ENCODE measurements at regions not wholly inside any gene's neighbourhood (a gene's known extent, or its start where the extent isn't known, plus 50 kb on each side); places are given as distances from the start of the nearest gene placed in this dataset.

DNA sequence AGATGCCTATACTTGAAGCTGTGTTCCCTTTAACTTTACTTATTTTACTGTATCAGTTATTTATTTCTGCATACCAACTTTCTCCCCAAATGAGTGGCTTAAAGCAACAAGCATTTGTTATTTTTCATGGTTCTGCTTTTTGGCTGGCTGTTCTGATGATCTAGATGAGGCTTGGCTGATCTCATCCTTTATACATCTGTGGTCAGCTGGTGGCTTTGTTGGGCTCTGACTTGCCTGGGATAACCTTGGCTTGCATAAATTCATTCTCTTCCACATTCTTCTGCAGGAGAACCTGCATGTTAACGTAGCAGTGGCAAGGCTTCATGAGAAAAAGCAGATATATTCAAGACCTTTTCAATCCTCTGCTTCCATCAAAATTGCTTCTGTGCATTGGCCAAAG is 1317.6 kb downstream of the ADGRL3 start (continued):
- TF ChIP-seq, protein P1, sequence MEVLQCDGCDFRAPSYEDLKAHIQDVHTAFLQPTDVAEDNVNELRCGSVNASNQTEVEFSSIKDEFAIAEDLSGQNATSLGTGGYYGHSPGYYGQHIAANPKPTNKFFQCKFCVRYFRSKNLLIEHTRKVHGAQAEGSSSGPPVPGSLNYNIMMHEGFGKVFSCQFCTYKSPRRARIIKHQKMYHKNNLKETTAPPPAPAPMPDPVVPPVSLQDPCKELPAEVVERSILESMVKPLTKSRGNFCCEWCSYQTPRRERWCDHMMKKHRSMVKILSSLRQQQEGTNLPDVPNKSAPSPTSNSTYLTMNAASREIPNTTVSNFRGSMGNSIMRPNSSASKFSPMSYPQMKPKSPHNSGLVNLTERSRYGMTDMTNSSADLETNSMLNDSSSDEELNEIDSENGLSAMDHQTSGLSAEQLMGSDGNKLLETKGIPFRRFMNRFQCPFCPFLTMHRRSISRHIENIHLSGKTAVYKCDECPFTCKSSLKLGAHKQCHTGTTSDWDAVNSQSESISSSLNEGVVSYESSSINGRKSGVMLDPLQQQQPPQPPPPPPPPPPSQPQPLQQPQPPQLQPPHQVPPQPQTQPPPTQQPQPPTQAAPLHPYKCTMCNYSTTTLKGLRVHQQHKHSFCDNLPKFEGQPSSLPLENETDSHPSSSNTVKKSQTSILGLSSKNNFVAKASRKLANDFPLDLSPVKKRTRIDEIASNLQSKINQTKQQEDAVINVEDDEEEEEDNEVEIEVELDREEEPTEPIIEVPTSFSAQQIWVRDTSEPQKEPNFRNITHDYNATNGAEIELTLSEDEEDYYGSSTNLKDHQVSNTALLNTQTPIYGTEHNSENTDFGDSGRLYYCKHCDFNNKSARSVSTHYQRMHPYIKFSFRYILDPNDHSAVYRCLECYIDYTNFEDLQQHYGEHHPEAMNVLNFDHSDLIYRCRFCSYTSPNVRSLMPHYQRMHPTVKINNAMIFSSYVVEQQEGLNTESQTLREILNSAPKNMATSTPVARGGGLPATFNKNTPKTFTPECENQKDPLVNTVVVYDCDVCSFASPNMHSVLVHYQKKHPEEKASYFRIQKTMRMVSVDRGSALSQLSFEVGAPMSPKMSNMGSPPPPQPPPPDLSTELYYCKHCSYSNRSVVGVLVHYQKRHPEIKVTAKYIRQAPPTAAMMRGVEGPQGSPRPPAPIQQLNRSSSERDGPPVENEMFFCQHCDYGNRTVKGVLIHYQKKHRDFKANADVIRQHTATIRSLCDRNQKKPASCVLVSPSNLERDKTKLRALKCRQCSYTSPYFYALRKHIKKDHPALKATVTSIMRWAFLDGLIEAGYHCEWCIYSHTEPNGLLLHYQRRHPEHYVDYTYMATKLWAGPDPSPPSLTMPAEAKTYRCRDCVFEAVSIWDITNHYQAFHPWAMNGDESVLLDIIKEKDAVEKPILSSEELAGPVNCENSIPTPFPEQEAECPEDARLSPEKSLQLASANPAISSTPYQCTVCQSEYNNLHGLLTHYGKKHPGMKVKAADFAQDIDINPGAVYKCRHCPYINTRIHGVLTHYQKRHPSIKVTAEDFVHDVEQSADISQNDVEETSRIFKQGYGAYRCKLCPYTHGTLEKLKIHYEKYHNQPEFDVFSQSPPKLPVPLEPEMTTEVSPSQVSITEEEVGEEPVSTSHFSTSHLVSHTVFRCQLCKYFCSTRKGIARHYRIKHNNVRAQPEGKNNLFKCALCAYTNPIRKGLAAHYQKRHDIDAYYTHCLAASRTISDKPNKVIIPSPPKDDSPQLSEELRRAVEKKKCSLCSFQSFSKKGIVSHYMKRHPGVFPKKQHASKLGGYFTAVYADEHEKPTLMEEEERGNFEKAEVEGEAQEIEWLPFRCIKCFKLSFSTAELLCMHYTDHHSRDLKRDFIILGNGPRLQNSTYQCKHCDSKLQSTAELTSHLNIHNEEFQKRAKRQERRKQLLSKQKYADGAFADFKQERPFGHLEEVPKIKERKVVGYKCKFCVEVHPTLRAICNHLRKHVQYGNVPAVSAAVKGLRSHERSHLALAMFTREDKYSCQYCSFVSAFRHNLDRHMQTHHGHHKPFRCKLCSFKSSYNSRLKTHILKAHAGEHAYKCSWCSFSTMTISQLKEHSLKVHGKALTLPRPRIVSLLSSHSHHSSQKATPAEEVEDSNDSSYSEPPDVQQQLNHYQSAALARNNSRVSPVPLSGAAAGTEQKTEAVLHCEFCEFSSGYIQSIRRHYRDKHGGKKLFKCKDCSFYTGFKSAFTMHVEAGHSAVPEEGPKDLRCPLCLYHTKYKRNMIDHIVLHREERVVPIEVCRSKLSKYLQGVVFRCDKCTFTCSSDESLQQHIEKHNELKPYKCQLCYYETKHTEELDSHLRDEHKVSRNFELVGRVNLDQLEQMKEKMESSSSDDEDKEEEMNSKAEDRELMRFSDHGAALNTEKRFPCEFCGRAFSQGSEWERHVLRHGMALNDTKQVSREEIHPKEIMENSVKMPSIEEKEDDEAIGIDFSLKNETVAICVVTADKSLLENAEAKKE (CRISPR knock-in tag; IDR thresholded peaks at IDR 0.05): no peak
- TF ChIP-seq CREB1 (CRISPR knock-in tag; IDR thresholded peaks at IDR 0.05; ENCODE audit: low read depth): no peak
- TF ChIP-seq, protein P2, sequence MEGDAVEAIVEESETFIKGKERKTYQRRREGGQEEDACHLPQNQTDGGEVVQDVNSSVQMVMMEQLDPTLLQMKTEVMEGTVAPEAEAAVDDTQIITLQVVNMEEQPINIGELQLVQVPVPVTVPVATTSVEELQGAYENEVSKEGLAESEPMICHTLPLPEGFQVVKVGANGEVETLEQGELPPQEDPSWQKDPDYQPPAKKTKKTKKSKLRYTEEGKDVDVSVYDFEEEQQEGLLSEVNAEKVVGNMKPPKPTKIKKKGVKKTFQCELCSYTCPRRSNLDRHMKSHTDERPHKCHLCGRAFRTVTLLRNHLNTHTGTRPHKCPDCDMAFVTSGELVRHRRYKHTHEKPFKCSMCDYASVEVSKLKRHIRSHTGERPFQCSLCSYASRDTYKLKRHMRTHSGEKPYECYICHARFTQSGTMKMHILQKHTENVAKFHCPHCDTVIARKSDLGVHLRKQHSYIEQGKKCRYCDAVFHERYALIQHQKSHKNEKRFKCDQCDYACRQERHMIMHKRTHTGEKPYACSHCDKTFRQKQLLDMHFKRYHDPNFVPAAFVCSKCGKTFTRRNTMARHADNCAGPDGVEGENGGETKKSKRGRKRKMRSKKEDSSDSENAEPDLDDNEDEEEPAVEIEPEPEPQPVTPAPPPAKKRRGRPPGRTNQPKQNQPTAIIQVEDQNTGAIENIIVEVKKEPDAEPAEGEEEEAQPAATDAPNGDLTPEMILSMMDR (conservative IDR thresholded peaks at IDR 0.05; ENCODE audit: low read depth in 2 of 2): no peak
- no peak for TF ChIP-seq ZNF331 (CRISPR knock-in tag; IDR thresholded peaks at IDR 0.05; ENCODE audit: low read depth)

DNA sequence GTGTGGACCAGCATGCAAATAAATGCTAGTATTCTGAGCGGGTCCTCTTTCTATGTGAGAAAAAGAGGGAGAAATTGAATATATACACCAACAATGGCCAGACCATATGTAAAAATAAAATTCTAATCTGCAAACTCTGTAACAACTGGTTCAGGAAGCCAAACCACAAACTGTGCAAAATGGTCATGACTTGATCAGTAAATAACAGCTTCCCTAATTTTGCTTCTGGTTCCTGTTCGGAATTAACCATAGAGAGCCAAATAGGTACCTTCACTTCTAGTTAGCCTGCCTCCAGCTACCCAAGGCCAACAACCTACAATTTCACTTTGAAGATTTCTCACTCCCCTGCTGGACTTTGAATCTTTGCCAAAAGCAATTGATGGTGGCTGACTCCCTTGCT is 1313.2 kb downstream of the ADGRL3 start:
- Histone ChIP-seq H4K20me1 (replicated peaks; ENCODE audit: insufficient read depth) (no peaks in the 10 kb centered on the region), H3K36me3 (ENCODE audit: insufficient read depth) (no peaks in the 10 kb centered on the region), H3K9me2 (ENCODE audit: insufficient read depth) (peaks cover 9% of the 10 kb centered on the region; the same call in 1 of the 2 replicates), H3K4me1 (ENCODE audit: insufficient read depth) (peaks cover 3% of the 10 kb centered on the region), H3K27me3 (ENCODE audit: insufficient read depth) (no peaks in the 10 kb centered on the region), H3K79me2 (replicated peaks; ENCODE audit: insufficient read depth) (no peaks in the 10 kb centered on the region), H2AFZ (no peak overlapping the region), H3K4me3 (no peak overlapping the region), H3K27ac (ENCODE audit: low read depth) (no peak overlapping the region), H3K4me2 (no peak overlapping the region), H3F3A (replicated peaks; ENCODE audit: low read depth) (no peaks in the 10 kb centered on the region)
- peaks cover 19% of the 10 kb centered on the region for H3K4me1 Mint-ChIP-seq
- ATAC-seq (no peak), DNase-seq (ENCODE audit: low spot score) (no peak)
- no peak overlapping the region for H3K27ac Mint-ChIP-seq
- no peaks in the 10 kb centered on the region for H3K9me3 Mint-ChIP-seq
- H3K36me3 Mint-ChIP-seq (ENCODE audit: low read depth): no peaks in the 10 kb centered on the region
- no peak overlapping the region for H3K4me3 Mint-ChIP-seq
- TF ChIP-seq, protein P3, sequence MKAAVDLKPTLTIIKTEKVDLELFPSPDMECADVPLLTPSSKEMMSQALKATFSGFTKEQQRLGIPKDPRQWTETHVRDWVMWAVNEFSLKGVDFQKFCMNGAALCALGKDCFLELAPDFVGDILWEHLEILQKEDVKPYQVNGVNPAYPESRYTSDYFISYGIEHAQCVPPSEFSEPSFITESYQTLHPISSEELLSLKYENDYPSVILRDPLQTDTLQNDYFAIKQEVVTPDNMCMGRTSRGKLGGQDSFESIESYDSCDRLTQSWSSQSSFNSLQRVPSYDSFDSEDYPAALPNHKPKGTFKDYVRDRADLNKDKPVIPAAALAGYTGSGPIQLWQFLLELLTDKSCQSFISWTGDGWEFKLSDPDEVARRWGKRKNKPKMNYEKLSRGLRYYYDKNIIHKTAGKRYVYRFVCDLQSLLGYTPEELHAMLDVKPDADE (IDR thresholded peaks at IDR 0.05): no peak
- TF ChIP-seq NANOG (IDR thresholded peaks at IDR 0.05; ENCODE audit: borderline replicate concordance): no peak
- TF ChIP-seq CREB1 (CRISPR knock-in tag; IDR thresholded peaks at IDR 0.05; ENCODE audit: low read depth): no peak
- no peak for TF ChIP-seq JUNB (IDR thresholded peaks at IDR 0.05; ENCODE audit: unreplicated experiment)
- no peaks in the 10 kb centered on the region for H3K27me3 Mint-ChIP-seq (ENCODE audit: insufficient read depth, low read depth, poor library complexity)
